GM19240 (cell line): ENCODE measurements at regions not wholly inside any gene's neighbourhood (a gene's known extent, or its start where the extent isn't known, plus 50 kb on each side); places are given as distances from the start of the nearest gene placed in this dataset.
"Not testable (repeated sequence)": the region's sequence is repeated elsewhere in the genome, so short reads cannot be mapped to it uniquely, and the experiment has no call there.

Experiments
- DNase-seq: peaks from one replicate; pipeline ENCODE4 v3.0.0; 2011; ENCODE audit warnings: low spot score; ENCODE audit not compliant: insufficient read length

DNA sequence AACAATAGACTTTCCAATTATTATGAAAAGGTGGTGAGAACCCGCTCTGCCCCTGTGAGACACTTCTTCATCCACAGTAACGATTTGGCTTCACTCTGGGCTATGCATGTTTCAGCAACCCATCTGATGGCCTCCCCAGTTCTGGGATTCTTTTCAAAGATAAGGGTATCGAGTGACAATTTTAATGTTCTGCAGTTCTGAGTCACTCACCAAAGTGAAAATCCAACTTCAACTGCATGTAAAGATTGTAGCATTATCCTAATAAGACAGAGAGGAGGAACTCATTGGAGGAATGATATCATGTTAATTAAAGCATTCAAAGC is 1078.3 kb upstream of the SEMA6A start:
- DNase-seq: no peak

GRCh38 chr5:117652036-117652957 is 1077.7 kb upstream of the SEMA6A start:
- no peak for DNase-seq

GRCh38 chr5:117649821-117650220 is 1075.2 kb upstream of the SEMA6A start:
- no peak for DNase-seq

DNA sequence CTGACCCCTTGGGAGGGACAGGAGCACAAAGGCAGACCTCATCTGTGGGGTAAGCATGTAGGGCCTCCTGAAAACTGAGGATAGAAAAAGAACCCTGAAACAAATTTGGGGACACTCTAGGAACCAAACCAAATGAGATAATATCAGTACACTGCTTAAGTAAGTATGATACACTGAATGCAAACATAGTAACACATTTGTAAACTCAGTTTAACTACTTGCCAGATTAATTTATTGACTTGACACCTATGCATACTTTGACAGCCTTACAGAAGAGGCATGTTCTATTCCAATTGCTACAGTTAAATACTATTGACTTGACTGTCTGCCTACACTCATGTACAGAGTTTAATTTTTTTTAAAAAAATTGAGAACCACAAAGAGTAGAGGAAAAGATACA is 1070.8 kb upstream of the SEMA6A start:
- DNase-seq: no peak

- no peak for DNase-seq
Measured at GRCh38 chr5:117638581-117638980, 1064.0 kb upstream of the SEMA6A start.

DNA sequence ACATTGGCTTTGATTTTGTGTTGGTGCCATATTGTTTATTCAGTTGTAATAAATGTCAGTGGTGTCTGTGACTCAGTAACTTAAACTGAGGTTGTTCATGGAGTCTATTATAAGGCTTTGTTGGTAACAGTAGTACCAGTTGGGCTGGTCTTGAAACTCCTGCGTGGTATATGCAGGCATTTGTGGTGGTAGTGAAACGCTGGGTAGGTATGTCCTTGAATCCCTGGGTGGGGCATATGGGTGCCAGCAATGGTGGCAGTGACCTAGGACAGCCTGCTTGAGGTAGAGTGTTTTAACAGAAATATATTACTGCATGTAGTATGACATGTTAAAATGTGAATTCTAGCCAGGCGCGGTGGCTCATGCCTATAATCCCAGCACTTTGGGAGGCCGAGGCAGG is 1058.5 kb upstream of the SEMA6A start:
- DNase-seq: no peak

GRCh38 chr5:117624201-117624600 is 1049.6 kb upstream of the SEMA6A start:
- DNase-seq: no peak

GRCh38 chr5:117623042-117623805 is 1048.6 kb upstream of the SEMA6A start:
- DNase-seq: no peak

GRCh38 chr5:117621921-117622320 is 1047.3 kb upstream of the SEMA6A start:
- no peak for DNase-seq

- no peak for DNase-seq
Measured at GRCh38 chr5:117615226-117615625, 1040.6 kb upstream of the SEMA6A start.

GRCh38 chr5:117614408-117614807 is 1039.8 kb upstream of the SEMA6A start:
- DNase-seq: no peak

DNA sequence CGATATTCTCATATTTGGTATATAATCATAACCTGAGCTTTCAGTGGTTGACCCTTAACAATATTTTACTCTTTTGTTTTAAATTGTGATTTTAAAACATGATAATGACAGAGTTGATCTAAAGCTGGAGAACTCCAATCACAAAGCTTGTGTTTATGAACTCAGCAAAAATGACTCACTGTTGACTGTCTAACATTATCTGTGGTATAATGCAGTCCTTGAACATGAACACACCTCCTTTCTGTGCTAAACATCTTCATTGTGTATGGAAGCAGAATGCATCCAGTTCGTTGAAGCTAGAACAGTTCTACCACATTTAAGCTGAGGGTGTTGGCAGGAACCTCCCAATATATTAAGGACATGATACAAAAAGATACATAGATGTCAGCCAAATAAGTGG is 1030.2 kb upstream of the SEMA6A start:
- DNase-seq: no peak

DNA sequence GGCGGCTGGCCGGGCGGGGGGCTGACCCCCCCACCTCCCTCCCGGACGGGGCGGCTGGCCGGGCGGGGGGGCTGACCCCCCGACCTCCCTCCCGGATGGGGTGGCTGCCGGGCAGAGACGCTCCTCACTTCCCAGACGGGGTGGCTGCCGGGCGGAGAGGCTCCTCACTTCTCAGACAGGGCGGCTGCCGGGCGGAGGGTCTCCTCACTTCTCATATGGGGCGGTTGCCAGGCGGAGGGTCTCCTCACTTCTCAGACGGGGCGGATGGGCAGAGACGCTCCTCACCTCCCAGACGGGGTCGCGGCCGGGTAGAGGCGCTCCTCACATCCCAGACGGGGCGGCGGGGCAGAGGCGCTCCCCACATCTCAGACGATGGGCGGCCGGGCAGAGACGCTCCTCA is 1025.2 kb upstream of the SEMA6A start:
- not testable (repeated sequence) for DNase-seq

DNA sequence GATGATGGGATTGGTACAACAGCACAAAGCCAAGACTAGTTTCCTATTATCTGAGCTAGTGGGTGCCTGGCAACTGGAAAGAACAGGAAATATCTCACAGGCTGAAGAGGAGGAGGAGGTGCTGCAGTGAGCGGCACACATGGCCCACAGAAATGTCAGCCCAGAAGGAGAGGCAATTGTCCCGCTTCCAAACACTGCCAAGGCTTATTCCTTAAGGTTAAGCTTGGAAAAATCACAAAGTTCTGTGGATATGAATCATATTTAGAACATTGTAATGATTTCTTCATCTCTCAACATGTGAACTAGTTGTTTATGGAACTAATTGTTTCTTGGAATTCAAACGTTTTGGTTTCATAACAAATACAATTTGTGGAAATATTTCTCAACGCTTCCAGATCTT is 1019.5 kb upstream of the SEMA6A start:
- DNase-seq: no peak

DNA sequence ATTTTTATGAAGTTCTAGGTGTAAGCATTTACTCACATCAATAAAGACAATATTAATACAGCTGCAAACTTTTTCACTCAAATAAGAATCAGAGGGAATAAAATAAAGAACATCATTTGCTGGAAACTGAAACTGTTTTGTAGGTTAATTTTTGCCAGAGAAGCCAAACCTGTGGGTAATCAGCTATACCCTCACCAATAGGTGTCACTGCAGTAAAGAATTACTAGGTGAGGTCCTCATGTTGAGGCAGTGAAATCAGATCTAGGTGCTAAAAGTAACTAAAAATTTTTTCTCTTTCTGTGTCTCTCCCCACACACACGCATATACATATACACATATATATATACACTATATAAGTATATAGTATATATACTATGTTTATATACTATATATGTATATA is 1016.3 kb upstream of the SEMA6A start:
- no peak for DNase-seq

DNA sequence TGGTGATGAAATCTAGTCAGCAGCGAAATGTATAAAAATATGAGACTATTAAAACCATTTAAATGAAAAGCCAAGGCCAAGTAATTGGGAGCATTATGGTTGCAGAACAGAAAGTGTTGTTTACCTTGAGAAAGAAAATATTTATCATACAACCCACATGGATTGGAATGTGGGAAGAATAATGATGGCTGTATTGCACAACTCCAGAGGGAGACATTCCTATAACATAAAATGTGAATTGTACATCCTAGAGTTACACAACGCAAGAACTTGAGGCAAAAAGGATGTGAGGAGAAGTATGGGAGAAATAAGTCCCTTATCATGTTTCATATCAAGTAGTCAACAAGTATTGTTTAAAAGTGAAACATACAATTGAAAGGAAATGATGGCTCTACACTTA is 1014.0 kb upstream of the SEMA6A start:
- no peak for DNase-seq

DNA sequence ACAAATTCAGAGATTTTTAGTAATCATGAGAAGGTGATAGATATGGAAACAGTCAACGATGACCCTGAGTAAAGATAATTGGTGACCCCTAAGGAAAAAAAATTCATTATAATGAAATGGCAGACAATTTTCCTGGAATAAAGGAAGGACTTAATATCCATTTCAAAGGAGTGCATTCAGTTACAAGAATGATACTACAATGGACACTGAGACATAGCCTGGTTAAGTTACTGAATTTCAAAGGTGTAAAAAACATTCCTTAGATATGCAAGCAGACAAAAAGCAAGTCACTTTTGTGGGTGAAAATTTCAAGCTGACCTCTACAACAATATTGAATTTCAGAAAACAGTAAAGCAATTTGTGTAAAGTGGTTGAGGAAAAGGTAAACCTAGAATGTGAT is 1012.5 kb upstream of the SEMA6A start:
- DNase-seq: no peak

GRCh38 chr5:117568622-117569021 is 994.0 kb upstream of the SEMA6A start:
- DNase-seq: no peak

- DNase-seq: no peak
Measured at GRCh38 chr5:117568126-117568525, 993.5 kb upstream of the SEMA6A start.

- DNase-seq: no peak
Measured at GRCh38 chr5:117562647-117563046, 988.0 kb upstream of the SEMA6A start.

- DNase-seq: no peak
Measured at GRCh38 chr5:117561531-117561930, 986.9 kb upstream of the SEMA6A start.

DNA sequence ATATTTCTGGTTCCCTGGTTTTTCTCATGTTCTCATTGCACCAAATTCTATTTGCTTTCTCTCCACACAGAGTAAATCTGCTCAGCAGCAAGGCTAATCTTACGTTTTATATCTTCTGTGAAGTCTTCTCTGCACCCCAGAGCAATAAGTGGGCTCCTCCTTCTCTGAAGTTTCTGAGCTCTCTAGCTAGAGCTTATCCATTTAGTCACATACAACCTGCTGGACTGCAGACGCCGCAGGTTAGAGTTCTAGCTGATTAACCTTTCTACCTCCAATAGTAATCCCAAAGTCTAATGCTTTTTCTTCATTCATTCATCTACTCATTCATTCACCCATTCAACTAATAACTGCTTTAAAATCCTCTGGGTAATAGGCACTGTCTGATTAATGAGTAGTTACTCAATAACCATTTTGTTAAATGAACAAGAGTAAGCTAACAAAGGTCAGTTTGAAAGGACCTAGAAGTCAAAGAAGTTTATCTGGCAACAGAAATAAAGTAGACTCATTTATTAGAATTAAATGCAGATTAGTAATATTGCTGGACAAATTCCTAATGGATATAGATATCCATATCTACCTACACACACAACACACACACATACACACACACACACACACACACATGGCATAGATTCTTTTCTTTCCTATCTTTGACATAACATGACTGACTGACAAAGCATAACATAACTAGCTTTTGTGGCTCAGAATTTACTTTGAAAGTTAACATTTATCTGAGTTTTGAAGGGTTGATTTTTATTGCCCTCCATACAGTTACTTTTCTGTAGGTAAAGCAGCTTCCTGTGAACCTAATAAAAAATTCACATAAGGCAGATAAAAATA is 984.6 kb upstream of the SEMA6A start:
- DNase-seq: no peak
